ENCODE measurements at regions not wholly inside any gene's neighbourhood (a gene's known extent, or its start where the extent isn't known, plus 50 kb on each side); places are given as distances from the start of the nearest gene placed in this dataset.

DNA sequence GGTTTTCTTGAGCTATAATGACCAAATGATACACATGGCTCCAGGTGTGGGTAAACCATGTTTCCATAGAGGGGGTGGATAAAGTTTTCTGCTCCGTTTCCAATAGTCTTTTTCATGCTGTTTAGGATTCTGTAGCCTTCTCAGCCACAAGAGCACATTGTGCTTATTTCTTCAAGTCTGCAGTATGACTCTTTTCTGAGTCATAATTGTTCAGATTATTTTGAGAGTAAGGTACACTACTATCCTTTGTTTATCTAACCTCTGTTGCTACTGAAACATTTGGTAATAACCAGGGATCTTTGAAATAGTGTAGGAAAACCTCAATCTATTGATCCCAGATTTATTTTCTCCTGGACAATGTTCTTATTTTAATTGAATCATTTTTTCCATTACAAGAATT lies 247.9 kb upstream of the BMP2 start:
- no peak for DNase-seq
- intact Hi-C loops (cut with DNase I), result no loop called here

GRCh38 chr20:6515261-6515660 lies 252.2 kb upstream of the BMP2 start:
- no peak for DNase-seq
- intact Hi-C loops (cut with DNase I), result no loop called here

DNA sequence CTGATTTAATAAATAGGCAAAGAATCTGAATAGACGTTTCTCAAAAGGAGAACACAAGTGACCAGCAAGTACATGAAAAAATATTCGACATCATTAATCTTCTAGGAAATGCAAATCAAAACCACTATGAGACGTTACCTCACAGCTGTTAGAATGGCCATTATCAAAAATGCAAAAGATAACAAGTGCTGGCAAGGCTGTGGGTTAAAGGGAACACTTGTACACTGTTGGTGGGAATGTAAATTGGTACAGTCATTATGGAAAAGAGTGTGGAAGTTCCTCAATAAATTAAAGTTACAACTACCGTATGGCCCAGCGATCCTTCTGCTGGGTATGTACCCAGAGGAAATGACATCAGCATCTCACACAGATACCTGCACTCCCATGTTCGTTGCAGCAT lies 253.9 kb upstream of the BMP2 start:
- DNase-seq, result no peak
- intact Hi-C loops (cut with DNase I), result no loop called here

- intact Hi-C loops (cut with DNase I), result no loop called here
- DNase-seq, result no peak
These were observed 258.1 kb upstream of the BMP2 start for GRCh38 chr20:6509374-6509773.

- intact Hi-C loops (cut with DNase I), result no loop called here
These were observed 260.6 kb upstream of the BMP2 start for GRCh38 chr20:6506906-6507305.

DNA sequence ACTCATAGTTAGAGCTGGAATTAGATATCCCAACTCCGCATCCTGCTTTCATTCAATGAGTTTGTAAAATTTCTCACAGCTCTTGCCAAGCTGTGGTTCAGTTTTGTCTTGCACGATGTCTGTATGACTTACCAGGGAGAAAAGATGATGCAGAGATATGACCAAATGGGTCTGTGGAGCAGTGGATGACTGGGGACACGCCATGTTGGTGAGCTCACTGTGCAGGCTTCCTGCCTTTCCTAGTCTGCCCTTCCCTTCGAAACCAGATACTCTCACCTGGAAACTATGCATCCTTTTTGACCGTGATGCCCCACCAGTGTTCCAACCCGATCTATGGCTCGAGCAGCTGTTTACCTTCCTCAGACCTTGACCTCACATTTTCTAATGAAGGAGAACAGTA lies 262.7 kb upstream of the BMP2 start:
- intact Hi-C loops (cut with DNase I), result no loop called here
- no peak for DNase-seq

More at GRCh38 chr20:6506906-6507305, 260.6 kb upstream of the BMP2 start:
- DNase-seq, result no peak

DNA sequence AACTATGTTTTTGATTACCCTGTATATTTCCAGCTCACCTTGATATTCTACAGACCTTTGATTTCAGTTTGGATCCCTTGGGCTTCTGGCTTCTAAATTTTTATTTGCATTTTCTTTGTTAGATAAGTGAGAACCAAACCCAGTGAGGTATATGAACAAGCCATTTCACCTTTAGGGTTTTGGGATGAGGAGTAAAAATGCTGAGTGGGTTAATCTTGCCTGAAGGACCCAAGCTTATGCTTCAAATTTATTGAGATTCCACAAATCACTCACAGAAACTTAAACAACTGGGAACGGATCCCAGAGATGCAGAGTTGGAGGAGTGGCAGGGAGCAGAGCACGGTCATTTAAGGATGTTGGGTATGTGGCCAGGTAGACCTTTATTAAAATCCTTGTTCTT lies 263.3 kb upstream of the BMP2 start:
- intact Hi-C loops (cut with DNase I), result no loop called here
- no peak for DNase-seq

DNA sequence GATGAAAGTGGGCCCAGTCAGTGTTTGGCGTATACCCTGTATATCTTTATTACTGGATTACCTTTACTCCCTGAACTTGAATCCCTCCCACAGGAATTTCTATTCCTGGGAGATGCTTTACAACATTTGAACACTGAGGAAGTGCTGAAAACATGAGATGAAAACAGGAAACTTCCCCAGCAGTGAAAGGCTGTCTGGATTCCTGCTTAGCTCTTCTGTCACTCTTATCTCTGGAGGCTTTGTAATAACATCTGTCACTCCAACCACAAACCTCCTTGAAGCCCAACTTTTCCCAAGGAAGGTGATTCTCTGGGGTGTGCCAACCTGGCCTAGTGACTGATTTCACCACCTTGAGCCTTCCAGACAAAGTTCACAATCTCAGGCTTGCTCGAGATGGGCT lies 264.5 kb upstream of the BMP2 start:
- DNase-seq, result no peak
- intact Hi-C loops (cut with DNase I), result no loop called here

- no peak for DNase-seq
- intact Hi-C loops (cut with DNase I), result no loop called here
These were observed 265.3 kb upstream of the BMP2 start for GRCh38 chr20:6502219-6502618.

GRCh38 chr20:6501061-6501460 lies 266.4 kb upstream of the BMP2 start:
- intact Hi-C loops (cut with DNase I), result no loop called here
- DNase-seq, result no peak

DNA sequence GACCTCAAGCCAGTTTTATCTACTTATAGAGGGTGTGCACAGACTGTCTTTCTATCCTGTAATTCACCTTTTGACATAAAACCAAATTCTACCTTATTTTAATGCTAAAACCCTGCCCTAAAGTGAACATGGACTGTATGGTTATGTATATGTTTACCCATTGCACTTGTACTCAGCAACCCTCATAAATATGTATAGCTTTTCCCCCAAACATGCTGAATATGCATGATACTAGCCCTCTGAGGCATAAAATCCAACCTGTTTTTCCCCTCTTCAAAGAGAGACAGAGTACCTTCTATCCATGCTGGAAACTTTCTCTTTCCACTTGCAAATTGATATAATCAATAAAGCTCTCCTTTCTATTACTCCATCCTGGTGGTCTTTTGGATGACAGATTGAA lies 267.9 kb upstream of the BMP2 start:
- intact Hi-C loops (cut with DNase I), result no loop called here

DNA sequence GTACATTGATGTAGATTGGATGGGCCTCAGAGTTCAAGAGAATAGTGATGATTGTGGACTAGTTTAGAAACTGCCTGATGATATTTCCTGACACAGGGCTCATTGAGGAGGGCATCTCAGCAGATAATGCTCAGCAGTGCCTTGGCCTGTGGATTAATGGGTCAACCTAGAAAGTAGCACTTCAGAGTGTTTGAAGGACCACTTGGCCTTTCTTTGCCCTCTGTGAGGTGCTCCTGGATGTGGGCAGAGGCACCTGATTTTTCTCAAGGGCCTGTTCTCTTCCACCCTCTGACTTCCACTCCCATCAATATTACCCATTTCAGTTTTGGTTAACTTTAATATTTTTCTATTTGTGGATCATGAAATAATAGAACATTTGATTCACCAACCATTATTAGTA lies 270.6 kb upstream of the BMP2 start:
- no peak for DNase-seq
- intact Hi-C loops (cut with DNase I), result no loop called here

More for the DNA sequence above, 267.9 kb upstream of the BMP2 start:
- no peak for DNase-seq

- no peak for DNase-seq
- intact Hi-C loops (cut with DNase I), result no loop called here
These were observed 271.6 kb upstream of the BMP2 start for GRCh38 chr20:6495907-6496306.

- intact Hi-C loops (cut with DNase I), result no loop called here
- DNase-seq, result peak in 7 of 42 donors; percentile 6 to 30 (median 10)
These were observed 275.0 kb upstream of the BMP2 start for GRCh38 chr20:6492271-6493055.

GRCh38 chr20:6490849-6491248 lies 276.6 kb upstream of the BMP2 start:
- intact Hi-C loops (cut with DNase I), result no loop called here
- no peak for DNase-seq

DNA sequence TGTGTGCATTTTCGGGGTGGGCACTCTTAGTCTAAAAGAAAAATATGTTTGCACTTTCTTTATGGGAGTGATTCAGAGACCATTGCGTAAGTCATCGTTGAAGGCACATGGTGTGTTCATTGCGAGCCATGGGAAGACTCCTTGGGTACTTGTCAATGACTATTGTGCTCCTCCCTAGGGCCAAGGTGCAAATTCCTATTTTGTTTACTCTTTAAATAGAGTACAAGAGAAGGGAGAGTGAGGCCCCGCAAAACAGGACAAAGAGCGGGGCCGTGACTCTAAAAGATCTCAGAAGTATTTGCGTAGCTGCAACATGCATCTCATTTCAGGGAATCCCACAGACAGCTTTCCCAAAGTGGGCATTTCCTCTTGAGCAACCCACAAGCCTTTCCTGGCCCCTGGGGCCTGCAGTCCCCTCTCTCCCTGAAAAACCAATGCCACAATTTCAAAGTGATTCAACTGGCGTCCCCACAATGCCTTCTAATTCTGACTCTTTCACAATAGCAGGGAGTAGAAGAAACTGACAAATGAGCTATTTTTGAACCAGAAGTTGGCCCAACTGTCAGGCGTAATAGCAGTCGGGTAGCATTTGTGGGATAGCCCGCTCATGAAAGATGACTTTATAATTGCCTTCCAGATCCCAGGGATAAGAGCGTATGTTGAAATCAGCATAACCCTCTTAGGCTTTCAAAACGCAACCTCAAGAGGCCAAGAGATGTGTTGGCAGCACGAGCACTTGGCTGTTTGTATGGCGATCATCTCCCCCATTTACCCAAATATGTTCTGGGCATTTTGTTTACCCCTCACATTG lies 277.9 kb upstream of the BMP2 start:
- intact Hi-C loops (cut with DNase I), result no loop called here
- no peak for DNase-seq

- intact Hi-C loops (cut with DNase I), result no loop called here
- DNase-seq, result no peak
These were observed 282.1 kb upstream of the BMP2 start for GRCh38 chr20:6485351-6485750.

DNA sequence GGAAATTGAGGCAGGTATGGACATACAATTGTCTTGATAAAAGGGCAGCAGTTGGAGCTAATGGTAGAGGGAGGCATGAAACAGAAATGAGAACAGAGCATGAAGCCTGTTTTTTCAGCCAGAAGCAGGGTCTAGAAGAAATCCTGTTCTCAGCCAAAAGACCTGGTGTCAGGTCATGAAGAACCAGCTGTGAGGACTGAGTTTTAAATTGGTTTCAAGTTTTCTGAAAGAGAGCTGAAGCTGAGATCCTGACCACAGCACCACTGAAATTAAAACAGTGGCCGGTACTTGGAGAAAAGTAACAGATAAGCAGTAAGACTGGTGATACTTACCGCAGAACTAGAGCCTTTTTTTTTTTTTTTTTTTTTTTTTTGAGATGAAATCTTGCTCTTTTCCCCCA lies 283.8 kb upstream of the BMP2 start:
- no peak for DNase-seq
- intact Hi-C loops (cut with DNase I), result no loop called here

DNA sequence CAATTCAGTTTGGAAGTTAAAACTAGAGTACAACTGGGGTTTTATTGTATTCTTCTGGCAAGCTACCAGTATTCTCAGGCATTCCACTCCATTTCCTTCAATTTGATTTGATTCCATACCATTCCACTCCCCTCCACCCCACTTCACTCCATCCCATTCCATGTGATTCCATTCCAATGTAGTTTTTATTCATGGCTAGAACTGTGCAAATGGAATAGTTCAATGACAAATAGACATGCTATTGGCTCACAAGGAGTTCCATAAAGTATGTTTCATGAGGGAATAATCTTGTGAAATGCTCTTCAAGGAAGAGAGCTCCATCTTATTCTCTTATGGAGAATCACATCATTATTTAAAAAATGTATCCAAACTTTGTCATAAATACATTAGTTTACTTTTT lies 285.0 kb upstream of the BMP2 start:
- no peak for DNase-seq
- intact Hi-C loops (cut with DNase I), result no loop called here

- intact Hi-C loops (cut with DNase I), result no loop called here
- DNase-seq, result no peak
These were observed 286.9 kb upstream of the BMP2 start for GRCh38 chr20:6480328-6481200.

All from head of caudate nucleus (tissue), 42 donors.